Neuronal stem cell (in vitro differentiated cells): ENCODE measurements at regions not wholly inside any gene's neighbourhood (a gene's known extent, or its start where the extent isn't known, plus 50 kb on each side); places are given as distances from the start of the nearest gene placed in this dataset.

Experiments
- DNase-seq: peaks from one replicate; pipeline ENCODE4 v3.0.0-alpha.2; 2013; ENCODE audit warnings: low spot score
- H2AFZ ChIP-seq: one replicate; pipeline ENCODE4 v1.6.1; 2013; ENCODE audit warnings: mild to moderate bottlenecking, low read length, inconsistent platforms
- H2AK5ac ChIP-seq: 2 replicates; pipeline ENCODE4 v1.6.1; 2013; ENCODE audit warnings: low read depth, mild to moderate bottlenecking, inconsistent platforms, low read length, moderate library complexity, mixed read lengths
- H2BK120ac ChIP-seq: 2 replicates; pipeline ENCODE4 v1.6.1; 2013; ENCODE audit warnings: low read depth, mild to moderate bottlenecking, inconsistent platforms, low read length, moderate library complexity, mixed read lengths
- H2BK12ac ChIP-seq: one replicate; pipeline ENCODE4 v1.6.1; 2013; ENCODE audit warnings: low read length, inconsistent platforms
- H2BK15ac ChIP-seq: 2 replicates; pipeline ENCODE4 v1.6.1; 2013; ENCODE audit warnings: mild to moderate bottlenecking, low read length, inconsistent platforms, mixed read lengths
- H2BK5ac ChIP-seq: one replicate; pipeline ENCODE4 v1.6.1; 2013; ENCODE audit warnings: inconsistent platforms, mild to moderate bottlenecking, low read length, moderate library complexity
- H3K14ac ChIP-seq: one replicate; pipeline ENCODE4 v1.6.1; 2013; ENCODE audit warnings: low read length, inconsistent platforms
- H3K18ac ChIP-seq: 2 replicates; pipeline ENCODE4 v1.6.1; 2013; ENCODE audit warnings: low read length, inconsistent platforms
- H3K23ac ChIP-seq: 2 replicates; pipeline ENCODE4 v1.6.1; 2013; ENCODE audit warnings: low read depth, mild to moderate bottlenecking, mixed read lengths, low read length, inconsistent platforms; ENCODE audit not compliant: poor library complexity
- H3K27ac ChIP-seq: replicated peaks from 3 replicates; pipeline ENCODE4 v1.5.1; 2013; ENCODE audit warnings: low read length, inconsistent platforms
- H3K27me3 ChIP-seq, 3 experiments: 2 replicates each; pipeline ENCODE4 v1.6.1; 2013; ENCODE audit warnings: low read length in 3 of 3, mild to moderate bottlenecking in 2 of 3, inconsistent platforms in 1 of 3, low read depth in 1 of 3, mixed read lengths in 1 of 3, moderate library complexity in 1 of 3; ENCODE audit not compliant: control insufficient read depth in 3 of 3, insufficient read depth in 3 of 3
- H3K36me3 ChIP-seq, 2 donors: replicated peaks in 1 of 2; 2 replicates each; pipeline ENCODE4 v1.6.1; 2013; ENCODE audit warnings: low read length in 2 of 2; ENCODE audit not compliant: control insufficient read depth in 2 of 2, insufficient read depth in 2 of 2
- H3K4ac ChIP-seq: 2 replicates; pipeline ENCODE4 v1.6.1; 2013; ENCODE audit warnings: inconsistent platforms, mild to moderate bottlenecking, low read length, moderate library complexity
- H3K4me1 ChIP-seq, 2 donors: 1 replicate in 1 of 2; 2 replicates in 1 of 2; pipeline ENCODE4 v1.6.1; 2013; ENCODE audit warnings: low read length in 2 of 2, low read depth in 1 of 2; ENCODE audit not compliant: control insufficient read depth in 2 of 2, insufficient read depth in 1 of 2
- H3K4me2 ChIP-seq: one replicate; pipeline ENCODE4 v1.6.1; 2013; ENCODE audit warnings: mild to moderate bottlenecking, low read length, inconsistent platforms; ENCODE audit not compliant: insufficient read depth, poor library complexity, severe bottlenecking
- H3K4me3 ChIP-seq, 2 donors: 2 replicates each; pipeline ENCODE4 v1.5.1; 2013; ENCODE audit warnings: low read length in 2 of 2, mild to moderate bottlenecking in 2 of 2, inconsistent platforms in 1 of 2, moderate library complexity in 1 of 2
- H3K79me1 ChIP-seq: one replicate; pipeline ENCODE4 v1.6.1; 2013; ENCODE audit warnings: low read depth, mild to moderate bottlenecking, inconsistent platforms, low read length, moderate library complexity
- H3K9ac ChIP-seq: one replicate; pipeline ENCODE4 v1.6.1; 2013; ENCODE audit warnings: mild to moderate bottlenecking, low read depth, low read length, inconsistent platforms; ENCODE audit not compliant: poor library complexity
- H3K9me3 ChIP-seq, 2 donors: replicated peaks in 1 of 2; 2 replicates each; pipeline versions ENCODE3 to v1.6.1; 2013; ENCODE audit warnings: low read length in 2 of 2, mild to moderate bottlenecking in 2 of 2, inconsistent platforms in 1 of 2, low read depth in 1 of 2, mixed read lengths in 1 of 2, moderate library complexity in 1 of 2; ENCODE audit not compliant: control insufficient read depth in 2 of 2, insufficient read depth in 1 of 2
- H4K8ac ChIP-seq: one replicate; pipeline ENCODE4 v1.6.1; 2013; ENCODE audit warnings: low read depth, mild to moderate bottlenecking, inconsistent platforms, low read length, moderate library complexity
- H4K91ac ChIP-seq: one replicate; pipeline ENCODE4 v1.6.1; 2013; ENCODE audit warnings: low read length, low read depth, mild to moderate bottlenecking, inconsistent platforms; ENCODE audit not compliant: poor library complexity
- WGBS, 2 donors: extraction: QIAGEN DNeasy Blood & Tissue Kit; methylation state at CpG; one replicate each; pipeline ENCODE4 v1.1.7; 2013; ENCODE audit warnings: missing lambda C conversion rate in 2 of 2, mixed read lengths in 1 of 2; ENCODE audit not compliant: insufficient read length in 2 of 2, insufficient replicate concordance in 1 of 2; ENCODE audit errors: extremely low coverage in 2 of 2; 5-methylcytosine and 5-hydroxymethylcytosine counted together

- H3K4me3 ChIP-seq: no peak overlapping the region
- no peak overlapping the region for H3K27ac ChIP-seq
- no peak overlapping the region for H2BK12ac ChIP-seq
- H3K79me1 ChIP-seq: no peaks in the 10 kb centered on the region
- H3K14ac ChIP-seq: no peak overlapping the region
- H3K27me3 ChIP-seq: no peaks in the 10 kb centered on the region
- no peak overlapping the region for H2AFZ ChIP-seq
- H3K4me1 ChIP-seq: no peaks in the 10 kb centered on the region
- H3K36me3 ChIP-seq: no peaks in the 10 kb centered on the region
- no peak overlapping the region for H2AK5ac ChIP-seq
- H2BK120ac ChIP-seq: no peak overlapping the region
- H3K18ac ChIP-seq: no peak overlapping the region
- no peak overlapping the region for H4K91ac ChIP-seq
- H2BK5ac ChIP-seq: no peak overlapping the region
- H4K8ac ChIP-seq: no peak overlapping the region
- H3K9ac ChIP-seq: no peak overlapping the region
- no peaks in the 10 kb centered on the region for H3K9me3 ChIP-seq
- no peak overlapping the region for H2BK15ac ChIP-seq
- no peak overlapping the region for H3K4ac ChIP-seq
- DNase-seq: no peak
- no peak overlapping the region for H3K23ac ChIP-seq
- no peak overlapping the region for H3K4me2 ChIP-seq
These were observed 337.8 kb upstream of the TBC1D5 start for GRCh38 chr3:18080198-18080689.

DNA sequence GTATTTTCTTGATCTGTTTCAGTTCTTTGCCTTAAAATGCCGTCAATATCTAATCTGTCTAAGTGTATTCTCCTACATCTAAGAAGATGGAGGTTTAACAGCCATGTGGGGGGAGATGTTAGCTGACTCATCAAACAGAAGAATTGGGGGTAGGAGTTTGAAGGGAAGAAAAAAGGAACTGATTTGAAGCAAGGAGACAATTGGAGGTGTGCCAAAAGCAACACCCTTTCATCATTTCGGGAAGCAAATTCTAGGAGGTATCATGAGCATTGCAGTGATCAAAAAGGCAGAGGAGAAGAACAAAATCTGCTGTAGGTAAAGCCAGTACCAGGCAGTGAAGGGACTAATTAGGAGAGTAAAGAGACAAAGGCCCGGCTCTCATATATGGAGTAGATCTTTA, 337.3 kb upstream of the TBC1D5 start:
- Histone ChIP-seq H2BK5ac (no peak overlapping the region), H3K4ac (no peak overlapping the region), H2BK120ac (no peak overlapping the region), H3K23ac (no peak overlapping the region), H3K36me3 (no peaks in the 10 kb centered on the region), H3K14ac (no peak overlapping the region), H3K27me3 (no peaks in the 10 kb centered on the region), H4K91ac (no peak overlapping the region), H3K79me1 (no peaks in the 10 kb centered on the region), H3K27ac (no peak overlapping the region), H2BK12ac (no peak overlapping the region), H4K8ac (no peak overlapping the region), H3K4me3 (no peak overlapping the region), H2AK5ac (no peak overlapping the region), H3K4me1 (no peaks in the 10 kb centered on the region), H3K4me2 (no peak overlapping the region), H2BK15ac (no peak overlapping the region), H3K9me3 (no peaks in the 10 kb centered on the region), H2AFZ (no peak overlapping the region), H3K18ac (no peak overlapping the region), H3K9ac (no peak overlapping the region)
- no CpG with 5 or more reads among the region's 3 CpGs for WGBS, 2 donors
- DNase-seq: no peak

DNA sequence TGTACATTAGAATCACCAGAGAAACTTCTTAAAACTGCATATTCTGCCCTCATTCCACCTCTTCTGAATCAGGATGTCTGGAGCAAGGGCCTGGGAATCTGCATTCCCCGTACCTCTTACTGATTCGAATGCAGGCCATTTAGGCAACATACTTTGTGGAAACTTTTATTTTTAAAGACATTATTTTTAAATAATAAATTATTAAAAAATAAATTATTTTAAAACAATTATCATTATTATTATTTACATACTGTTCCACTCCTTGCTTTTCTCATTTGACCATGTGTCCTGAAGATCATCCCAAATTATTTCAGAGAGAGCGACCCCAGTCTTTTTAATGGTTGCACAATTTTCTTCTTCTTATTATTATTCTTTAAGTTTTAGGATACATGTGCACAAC, 336.6 kb upstream of the TBC1D5 start:
- H3K27ac ChIP-seq: no peak overlapping the region
- no peak overlapping the region for H3K4me2 ChIP-seq
- no peak overlapping the region for H3K18ac ChIP-seq
- H2BK120ac ChIP-seq: no peak overlapping the region
- H4K91ac ChIP-seq: no peak overlapping the region
- H3K4ac ChIP-seq: no peak overlapping the region
- DNase-seq: no peak
- H3K27me3 ChIP-seq: no peaks in the 10 kb centered on the region
- no peak overlapping the region for H3K23ac ChIP-seq
- no peak overlapping the region for H3K4me3 ChIP-seq
- no peak overlapping the region for H2AK5ac ChIP-seq
- no peaks in the 10 kb centered on the region for H3K36me3 ChIP-seq
- H2AFZ ChIP-seq: no peak overlapping the region
- no peak overlapping the region for H3K14ac ChIP-seq
- no peak overlapping the region for H2BK15ac ChIP-seq
- no peaks in the 10 kb centered on the region for H3K9me3 ChIP-seq
- H3K9ac ChIP-seq: no peak overlapping the region
- no peak overlapping the region for H2BK5ac ChIP-seq
- no peaks in the 10 kb centered on the region for H3K4me1 ChIP-seq
- no CpG with 5 or more reads among the region's 3 CpGs for WGBS, 2 donors
- H4K8ac ChIP-seq: no peak overlapping the region
- no peak overlapping the region for H2BK12ac ChIP-seq
- H3K79me1 ChIP-seq: no peaks in the 10 kb centered on the region

GRCh38 chr3:18077128-18077840, 334.9 kb upstream of the TBC1D5 start:
- DNase-seq: no peak
- no peak overlapping the region for H3K23ac ChIP-seq
- H2AFZ ChIP-seq: no peak overlapping the region
- no peak overlapping the region for H2BK120ac ChIP-seq
- no peaks in the 10 kb centered on the region for H3K4me1 ChIP-seq
- H2BK15ac ChIP-seq: no peak overlapping the region
- no peak overlapping the region for H3K9ac ChIP-seq
- no CpG with 5 or more reads among the region's 7 CpGs for WGBS, 2 donors
- H4K91ac ChIP-seq: no peak overlapping the region
- no peaks in the 10 kb centered on the region for H3K36me3 ChIP-seq
- H3K4ac ChIP-seq: no peak overlapping the region
- no peak overlapping the region for H4K8ac ChIP-seq
- no peaks in the 10 kb centered on the region for H3K9me3 ChIP-seq
- no peak overlapping the region for H2AK5ac ChIP-seq
- H3K14ac ChIP-seq: no peak overlapping the region
- no peak overlapping the region for H2BK5ac ChIP-seq
- no peak overlapping the region for H3K18ac ChIP-seq
- no peak overlapping the region for H3K27ac ChIP-seq
- H3K27me3 ChIP-seq: no peaks in the 10 kb centered on the region
- no peaks in the 10 kb centered on the region for H3K79me1 ChIP-seq
- no peak overlapping the region for H3K4me3 ChIP-seq
- H3K4me2 ChIP-seq: no peak overlapping the region
- H2BK12ac ChIP-seq: no peak overlapping the region
